GM12878 (cell line): ENCODE measurements at regions not wholly inside any gene's neighbourhood (a gene's known extent, or its start where the extent isn't known, plus 50 kb on each side); places are given as distances from the start of the nearest gene placed in this dataset.

Source experiments
- CHD4 ChIP-seq: fragments of 200-600 bp; sonication (generic); IDR thresholded peaks from 2 replicates; pipeline ENCODE4 v1.6.1; 2016; ENCODE audit warnings: mild to moderate bottlenecking
- CTCF ChIP-seq, 3 experiments: IDR thresholded peaks in 2 of 3; conservative IDR thresholded peaks in 1 of 3; 2 replicates each; pipeline ENCODE4 v1.5.1; 2011; ENCODE audit warnings: low read depth in 3 of 3, low read length in 3 of 3, mild to moderate bottlenecking in 3 of 3, control low read depth in 2 of 3, moderate library complexity in 2 of 3, inconsistent platforms in 1 of 3, mixed read lengths in 1 of 3; ENCODE audit not compliant: control insufficient read depth in 2 of 3, insufficient read depth in 1 of 3; ENCODE audit errors: extremely low read depth in 1 of 3
- PAX5 ChIP-seq: IDR thresholded peaks from 2 replicates; pipeline ENCODE4 v1.6.1; 2011; ENCODE audit warnings: low read depth, low read length, borderline replicate concordance
- POLR2A ChIP-seq: IDR thresholded peaks from 2 replicates; pipeline ENCODE4 v1.6.1; 2011; ENCODE audit warnings: low read depth, mild to moderate bottlenecking, low read length
- REST ChIP-seq: IDR thresholded peaks from 2 replicates; pipeline ENCODE4 v1.6.1; 2012; ENCODE audit warnings: mild to moderate bottlenecking, low read depth, low read length

DNA sequence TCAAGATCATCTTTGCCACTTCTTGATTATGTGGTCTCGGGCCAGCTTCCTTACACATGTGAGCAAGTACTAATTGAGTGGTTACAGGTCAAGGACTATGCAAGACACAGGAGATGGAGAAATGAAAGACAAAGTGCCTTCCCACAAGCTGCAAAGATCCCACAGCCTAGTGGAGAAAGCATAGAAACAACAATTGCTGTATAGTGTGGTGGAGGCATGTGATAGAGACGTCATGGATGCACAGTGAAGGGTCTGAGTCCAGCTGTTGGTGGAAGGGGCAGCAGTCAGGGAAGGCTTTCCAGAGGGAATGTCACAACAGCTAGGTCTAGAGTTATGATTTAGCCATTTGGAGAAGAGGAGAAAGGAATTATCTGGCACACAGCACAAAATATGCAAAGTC is 210.6 kb downstream of the KDR start:
- TF ChIP-seq PAX5 (no peak), POLR2A (no peak), CTCF (IDR thresholded peaks at IDR 0.05 in 2 of 3, conservative IDR thresholded peaks at IDR 0.05 in 1 of 3; ENCODE audit: control insufficient read depth in 2 of 3, extremely low read depth in 1 of 3, insufficient read depth in 1 of 3, low read depth in 3 of 3, low read length in 3 of 3) (no peak), CHD4 (no peak), REST (no peak)
